Islet precursor cell (in vitro differentiated cells): ENCODE measurements at regions not wholly inside any gene's neighbourhood (a gene's known extent, or its start where the extent isn't known, plus 50 kb on each side); places are given as distances from the start of the nearest gene placed in this dataset.
A peak's percentile ranks its signal among the peaks of the same experiment; 100 is the strongest.

Experiments used
- DNase-seq: peaks from one replicate; pipeline ENCODE4 v3.0.0-alpha.2; 2018

- DNase-seq: no peak
These were observed 230.8 kb upstream of the TBC1D5 start for GRCh38 chr3:17972959-17973906.

DNA sequence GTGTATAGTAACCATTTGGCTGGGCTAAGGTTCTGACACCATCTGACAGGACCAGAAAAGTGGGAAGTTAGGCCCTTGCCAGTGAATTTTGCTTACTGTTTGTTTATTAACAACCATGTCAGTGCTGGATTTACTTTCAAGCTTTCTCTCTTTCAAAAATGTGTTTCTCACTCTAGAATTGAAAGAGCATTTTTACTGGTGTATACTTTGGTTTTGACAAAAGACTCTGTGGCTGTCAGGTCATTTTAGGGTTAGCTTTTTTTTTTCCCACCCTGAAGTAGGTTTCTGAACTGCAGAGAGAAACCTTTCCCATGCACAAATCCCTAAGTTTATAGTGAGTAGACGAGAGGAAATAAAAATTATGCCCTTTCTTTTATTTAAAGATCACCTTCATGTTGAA lies 230.0 kb upstream of the TBC1D5 start:
- no peak for DNase-seq

GRCh38 chr3:17972030-17972429 lies 229.6 kb upstream of the TBC1D5 start:
- DNase-seq: no peak

DNA sequence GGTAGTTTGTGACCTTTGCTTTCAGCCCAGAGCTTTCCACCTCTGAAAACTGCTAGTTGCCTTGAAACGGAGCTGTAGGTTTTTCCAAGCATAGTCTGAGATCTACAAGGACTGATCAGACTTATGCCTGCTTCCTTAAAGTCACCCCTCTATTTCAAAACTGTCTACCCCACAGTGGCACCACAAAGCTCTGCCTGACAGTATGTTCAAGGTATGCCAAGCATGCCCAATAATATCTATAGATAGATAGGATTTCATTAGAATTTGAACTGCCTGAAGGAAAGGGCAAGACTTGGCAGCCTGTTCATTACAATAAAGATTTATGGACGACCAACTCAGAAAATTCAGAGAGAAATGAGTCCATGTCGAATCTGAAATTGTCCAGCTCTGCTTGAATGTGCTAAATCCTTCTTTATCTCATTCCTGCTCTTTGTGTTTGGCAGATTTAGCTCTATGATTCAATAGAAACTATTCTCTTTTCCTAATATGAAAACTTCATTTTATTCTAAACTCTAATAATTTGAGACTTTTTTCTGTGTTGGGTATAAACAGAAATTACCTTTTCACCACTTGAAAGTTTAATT lies 227.6 kb upstream of the TBC1D5 start:
- no peak for DNase-seq

DNA sequence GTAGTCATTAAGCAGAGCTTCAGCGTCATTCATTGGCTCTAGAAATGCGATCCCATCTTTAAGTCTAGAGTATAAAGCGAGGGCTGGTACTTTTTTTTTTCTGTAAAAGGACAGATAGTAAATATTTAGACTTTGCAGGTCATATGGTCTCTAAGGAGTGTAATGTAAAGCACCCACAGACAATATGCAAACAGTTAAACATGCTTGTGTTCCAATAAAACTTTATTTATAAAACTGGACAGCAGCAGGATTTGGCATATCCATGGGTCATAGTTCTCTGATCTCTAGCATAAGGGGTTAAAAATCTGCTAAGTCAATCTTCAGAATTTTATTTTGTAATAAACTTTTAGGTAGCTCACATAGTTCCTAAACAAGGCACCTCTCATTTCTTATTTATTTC lies 226.8 kb upstream of the TBC1D5 start:
- no peak for DNase-seq

DNA sequence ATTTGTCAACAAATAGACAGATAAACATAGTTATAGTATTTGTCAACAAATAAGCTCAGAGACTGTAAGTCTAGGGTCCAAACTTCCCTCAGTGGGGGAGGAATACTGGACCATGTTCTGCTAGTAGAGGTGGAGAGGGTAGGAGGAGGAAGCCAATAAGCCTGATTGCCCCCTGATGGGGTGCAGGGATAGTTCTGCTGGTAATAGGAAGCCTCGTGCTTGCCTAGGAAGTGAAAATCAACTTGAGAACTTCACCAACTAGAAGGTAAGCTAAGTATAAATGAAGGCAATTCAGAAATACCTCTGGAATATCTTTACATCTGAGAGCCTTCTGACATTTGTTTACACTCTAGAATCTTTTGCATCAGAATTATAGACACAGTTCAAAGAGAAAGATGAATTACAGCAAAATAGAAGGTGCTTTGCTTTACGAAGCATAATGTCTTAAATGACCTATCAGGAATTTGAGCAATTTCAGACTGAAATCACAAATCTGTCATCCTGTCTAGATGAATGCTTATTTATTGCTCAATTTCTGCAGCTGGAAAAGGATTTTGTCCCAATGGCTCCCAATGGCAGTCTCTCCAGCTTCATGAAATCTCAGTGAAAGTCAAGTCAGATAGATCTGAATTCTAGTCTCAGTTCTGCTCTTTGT lies 225.6 kb upstream of the TBC1D5 start:
- no peak for DNase-seq

- DNase-seq: no peak
These were observed 224.7 kb upstream of the TBC1D5 start for GRCh38 chr3:17967111-17967510.

DNA sequence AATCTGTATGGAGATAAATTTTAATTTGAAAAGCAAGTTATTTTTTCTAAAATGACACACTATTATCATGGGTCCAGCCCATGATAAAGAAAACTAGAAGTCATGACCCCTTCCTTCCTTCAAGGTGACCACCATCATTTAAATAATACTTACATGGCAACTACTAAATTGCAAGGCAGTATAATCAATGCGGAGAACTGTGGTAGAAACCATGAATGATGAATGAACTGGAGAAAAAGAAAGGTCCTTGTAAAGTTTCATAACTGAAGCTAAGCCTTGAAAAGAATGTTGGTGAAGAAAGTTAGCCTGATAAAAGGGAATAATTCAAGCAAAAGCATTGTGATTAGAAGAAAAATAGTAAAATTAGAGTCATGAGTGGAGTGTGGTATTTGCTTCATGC lies 222.9 kb upstream of the TBC1D5 start:
- DNase-seq: no peak

GRCh38 chr3:17964108-17964507 lies 221.7 kb upstream of the TBC1D5 start:
- no peak for DNase-seq

DNA sequence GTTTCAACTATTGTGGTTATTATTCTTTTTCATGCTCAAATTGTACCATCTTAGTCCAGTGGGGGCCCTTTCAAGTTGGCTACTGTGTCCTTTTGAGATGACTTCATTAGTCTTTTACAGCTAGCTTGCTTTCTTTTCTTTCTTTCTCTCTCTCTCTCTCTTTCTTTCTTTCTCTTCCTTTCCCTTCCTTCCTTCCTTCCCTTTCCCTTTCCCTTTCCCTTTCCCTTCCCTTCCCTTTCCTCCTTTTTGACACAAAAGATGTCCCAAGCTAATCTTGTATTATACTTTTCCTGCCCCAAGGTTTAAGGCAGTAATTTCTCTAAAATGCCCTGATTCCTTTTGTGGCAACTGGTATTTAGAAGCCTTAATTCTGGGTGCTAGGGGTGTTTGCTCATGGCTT lies 213.0 kb upstream of the TBC1D5 start:
- DNase-seq: no peak

DNA sequence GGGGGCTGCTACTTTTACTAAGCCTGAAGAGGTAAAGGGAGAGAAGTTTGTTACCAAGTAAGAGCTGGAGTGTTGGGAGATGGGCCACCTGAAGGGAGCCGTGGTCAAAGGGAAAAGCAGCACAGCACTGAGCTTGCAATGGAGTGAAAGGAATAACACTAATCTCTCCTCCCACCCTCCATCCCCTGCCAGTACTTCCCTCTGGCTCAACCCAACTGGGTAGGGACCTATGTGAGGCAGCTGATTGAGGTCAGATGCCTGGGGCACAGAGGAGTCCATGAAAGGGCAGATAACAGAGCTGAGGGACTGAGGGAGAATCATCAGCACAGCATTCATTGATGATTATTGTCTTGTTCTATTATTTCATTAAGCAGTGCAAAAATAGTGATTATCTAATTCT lies 212.4 kb upstream of the TBC1D5 start:
- DNase-seq: peak; percentile 64

- no peak for DNase-seq
These were observed 208.8 kb upstream of the TBC1D5 start for GRCh38 chr3:17951241-17951640.

DNA sequence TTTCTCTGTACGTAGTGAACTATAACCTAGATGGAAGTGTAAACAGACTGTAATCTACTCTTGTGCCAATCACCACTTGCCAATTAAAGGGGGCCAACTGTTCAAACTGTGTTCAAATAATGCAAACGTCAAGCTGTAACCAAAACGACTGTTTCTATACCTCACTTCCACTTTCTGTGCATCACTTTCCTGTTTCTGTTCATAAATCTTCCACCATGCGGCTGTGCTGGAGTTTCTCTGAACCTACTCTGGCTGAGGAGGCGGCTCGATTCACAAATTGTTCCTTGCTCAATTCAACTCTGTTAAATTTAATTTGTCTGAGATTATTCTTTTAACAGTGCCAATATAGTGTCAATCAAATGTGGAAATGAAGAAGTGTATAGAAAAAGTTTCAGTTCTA lies 206.7 kb upstream of the TBC1D5 start:
- no peak for DNase-seq

- no peak for DNase-seq
These were observed 205.4 kb upstream of the TBC1D5 start for GRCh38 chr3:17947833-17948232.

DNA sequence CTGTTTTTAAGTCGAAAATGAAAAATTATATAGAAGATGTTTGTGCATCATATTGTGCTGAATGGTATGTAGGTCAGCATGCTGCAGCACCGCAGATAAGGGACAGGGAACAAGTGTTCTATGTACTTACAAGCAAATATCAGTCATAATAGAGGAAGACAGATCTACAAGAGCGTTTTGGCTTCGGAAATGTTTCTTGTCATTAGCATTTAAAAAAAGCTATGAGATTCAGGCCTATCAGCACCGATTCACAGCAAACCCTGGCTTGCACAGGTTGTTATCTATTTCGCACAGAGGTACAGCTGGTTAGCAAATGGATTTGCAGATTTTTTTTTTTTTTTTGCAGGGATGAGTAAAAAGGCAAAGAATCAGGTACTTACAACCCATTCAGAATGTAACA lies 204.2 kb upstream of the TBC1D5 start:
- no peak for DNase-seq

DNA sequence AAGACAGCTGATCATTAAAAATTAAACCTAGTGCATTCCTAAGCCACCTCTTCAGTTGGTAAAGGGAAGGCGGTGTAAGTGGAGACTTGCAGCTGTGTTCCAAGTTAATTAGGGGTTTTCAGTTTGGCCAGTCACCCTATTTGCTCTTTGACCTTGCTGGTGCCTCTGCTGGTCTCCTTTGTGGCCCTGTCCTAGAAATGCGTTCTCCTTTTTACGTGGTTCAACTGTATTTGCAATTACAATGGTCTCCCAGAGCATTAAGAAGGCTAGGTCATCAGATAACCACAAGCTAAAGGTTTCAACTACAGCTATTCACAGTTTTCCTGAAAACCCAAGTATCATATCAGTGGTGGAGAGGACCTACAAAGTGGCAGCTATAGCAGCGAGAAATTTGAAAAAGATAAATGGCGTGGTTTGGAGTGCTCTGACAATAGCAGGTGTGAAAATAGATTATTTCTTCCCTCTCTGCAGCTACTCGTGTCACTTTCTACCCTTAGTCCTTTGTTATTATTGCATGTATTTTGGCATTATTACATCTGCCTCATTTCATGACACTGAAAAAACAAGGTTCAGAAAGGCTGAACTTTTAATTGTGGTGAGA lies 203.5 kb upstream of the TBC1D5 start:
- no peak for DNase-seq

DNA sequence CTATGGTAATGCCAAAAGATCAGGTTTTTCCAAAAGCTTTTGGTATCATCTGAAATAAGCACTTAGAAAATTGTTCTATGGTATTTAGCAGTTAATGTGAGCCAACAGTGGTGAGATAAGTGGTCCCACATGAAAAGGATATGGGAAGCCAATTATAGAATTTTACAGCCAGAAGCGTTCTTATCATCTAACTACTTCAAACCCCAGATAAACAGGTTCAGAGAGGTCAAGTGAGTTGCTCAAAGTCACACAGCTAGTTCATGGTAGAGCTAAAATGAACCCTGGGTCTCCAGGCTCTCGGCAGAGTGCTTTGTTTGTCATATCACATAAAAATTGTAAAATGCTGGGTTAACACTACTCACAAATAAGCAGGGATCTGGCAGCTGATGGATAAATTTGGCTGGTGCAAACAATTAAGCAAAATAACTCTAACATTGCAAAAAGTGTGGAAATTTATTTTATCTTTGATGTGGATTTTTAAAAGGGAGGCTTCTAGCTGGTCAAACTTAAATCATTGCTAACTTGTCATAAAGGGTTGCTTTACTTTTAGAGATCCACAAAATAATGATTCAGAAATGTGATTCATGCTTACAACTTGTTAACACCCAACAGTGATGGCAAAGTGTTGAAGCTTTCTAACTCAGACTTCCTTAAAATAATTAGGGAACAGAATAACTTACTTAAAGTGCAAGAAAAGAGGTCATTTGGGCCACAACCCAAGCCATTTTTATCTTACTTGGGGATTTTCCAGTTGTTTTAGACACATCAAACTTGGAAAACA lies 202.8 kb upstream of the TBC1D5 start:
- DNase-seq: no peak

GRCh38 chr3:17942856-17943255 lies 200.4 kb upstream of the TBC1D5 start:
- DNase-seq: no peak

GRCh38 chr3:17941766-17942165 lies 199.3 kb upstream of the TBC1D5 start:
- no peak for DNase-seq

DNA sequence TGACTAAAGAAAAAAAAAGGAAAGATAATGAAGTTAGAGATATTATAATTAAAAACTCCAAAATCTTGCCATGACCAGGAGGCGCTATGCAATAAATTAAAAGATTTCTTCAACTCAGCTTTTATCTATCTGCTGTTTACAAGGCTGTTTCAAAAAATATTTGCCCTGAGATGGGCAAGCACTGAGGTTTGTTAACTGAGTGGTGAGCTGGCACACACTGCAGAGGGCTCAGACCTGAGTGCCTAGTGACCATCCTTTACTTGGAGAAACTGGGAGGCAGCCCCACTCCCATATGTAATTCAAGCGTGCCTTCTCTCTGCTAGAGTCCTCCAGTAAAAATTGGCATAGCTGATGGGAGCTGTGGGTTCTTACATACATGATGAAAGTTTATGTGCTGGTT lies 198.7 kb upstream of the TBC1D5 start:
- DNase-seq: no peak

- no peak for DNase-seq
These were observed 196.7 kb upstream of the TBC1D5 start for GRCh38 chr3:17939157-17939556.

DNA sequence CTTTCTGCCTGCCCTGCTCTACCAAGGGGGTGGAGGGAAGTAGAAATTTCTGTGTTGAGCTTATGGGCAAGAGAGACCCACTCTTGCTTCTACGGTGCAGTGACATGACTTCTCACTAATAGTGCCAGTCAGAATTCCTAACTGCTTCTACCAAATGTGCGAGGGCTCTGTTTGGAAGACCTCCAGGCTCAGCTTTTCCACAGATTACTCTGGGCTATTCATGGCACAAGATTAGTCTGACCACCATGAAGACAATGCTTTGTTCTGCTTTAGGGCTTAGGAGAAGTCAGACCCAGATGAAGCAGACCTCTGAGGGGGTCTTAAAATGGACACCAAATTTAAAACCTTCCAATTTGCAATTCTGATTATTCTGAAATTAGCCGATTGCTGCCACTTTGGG lies 195.9 kb upstream of the TBC1D5 start:
- DNase-seq: no peak
